HG02943 (cell line): ENCODE measurements at regions not wholly inside any gene's neighbourhood (a gene's known extent, or its start where the extent isn't known, plus 50 kb on each side); places are given as distances from the start of the nearest gene placed in this dataset.

Experiments
- ATAC-seq: cut with Tn5 transposase; IDR thresholded peaks from one replicate; pipeline ENCODE4 v1.9.1; 2021; ENCODE audit warnings: mild to moderate bottlenecking, low read depth, moderate library complexity; ENCODE audit not compliant: unreplicated experiment

DNA sequence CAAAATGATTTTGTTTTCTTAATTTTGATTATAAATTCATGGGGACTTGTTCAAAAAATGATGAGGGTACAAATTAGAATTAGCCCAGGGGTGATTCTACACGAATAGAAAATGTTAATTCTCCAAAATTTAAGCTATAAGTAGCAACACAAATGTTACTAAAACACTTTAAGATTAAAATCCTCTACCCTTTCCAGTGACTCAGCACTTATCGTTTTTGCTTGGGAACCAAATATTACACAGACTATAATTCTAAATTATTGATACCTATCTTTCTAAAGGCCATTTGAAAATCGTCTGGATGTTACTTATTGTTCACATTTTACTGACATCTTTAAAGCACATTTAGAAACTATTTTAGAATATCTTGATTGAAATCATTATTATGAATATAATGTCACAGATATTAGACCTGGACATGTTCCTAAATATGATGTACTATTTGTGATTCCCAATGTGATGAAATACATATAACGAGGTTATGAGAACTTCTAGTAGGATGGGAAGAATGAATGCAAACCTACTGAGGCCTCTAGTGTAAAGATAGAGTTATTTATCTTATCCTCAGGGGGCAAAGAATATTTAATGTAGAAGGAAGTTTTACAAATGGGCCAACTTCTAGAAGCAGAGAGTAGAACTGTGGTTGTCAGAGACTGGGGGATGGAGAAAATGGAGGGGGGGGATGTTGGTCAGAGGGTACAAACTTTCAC is 132.0 kb upstream of the TP63 start:
- ATAC-seq = no peak

DNA sequence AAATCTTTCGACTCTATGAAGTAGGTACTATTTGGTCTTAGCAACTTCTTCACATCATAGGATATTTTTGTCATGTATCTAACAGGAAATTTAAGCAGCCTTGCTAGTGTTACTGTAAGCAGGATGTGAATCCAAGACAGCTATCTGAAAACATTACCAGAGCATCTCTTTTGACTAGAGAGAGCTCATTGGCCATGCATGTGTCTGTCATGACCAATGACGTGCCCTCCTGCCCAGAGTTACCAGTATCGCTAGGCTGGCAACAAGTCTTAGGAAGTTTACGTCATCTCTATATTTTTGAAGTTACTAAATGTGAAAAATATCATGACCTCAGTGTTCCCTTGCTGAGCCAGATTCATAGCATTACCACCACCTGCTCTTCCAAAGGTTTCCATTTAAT is 130.9 kb upstream of the TP63 start:
- ATAC-seq = no peak

DNA sequence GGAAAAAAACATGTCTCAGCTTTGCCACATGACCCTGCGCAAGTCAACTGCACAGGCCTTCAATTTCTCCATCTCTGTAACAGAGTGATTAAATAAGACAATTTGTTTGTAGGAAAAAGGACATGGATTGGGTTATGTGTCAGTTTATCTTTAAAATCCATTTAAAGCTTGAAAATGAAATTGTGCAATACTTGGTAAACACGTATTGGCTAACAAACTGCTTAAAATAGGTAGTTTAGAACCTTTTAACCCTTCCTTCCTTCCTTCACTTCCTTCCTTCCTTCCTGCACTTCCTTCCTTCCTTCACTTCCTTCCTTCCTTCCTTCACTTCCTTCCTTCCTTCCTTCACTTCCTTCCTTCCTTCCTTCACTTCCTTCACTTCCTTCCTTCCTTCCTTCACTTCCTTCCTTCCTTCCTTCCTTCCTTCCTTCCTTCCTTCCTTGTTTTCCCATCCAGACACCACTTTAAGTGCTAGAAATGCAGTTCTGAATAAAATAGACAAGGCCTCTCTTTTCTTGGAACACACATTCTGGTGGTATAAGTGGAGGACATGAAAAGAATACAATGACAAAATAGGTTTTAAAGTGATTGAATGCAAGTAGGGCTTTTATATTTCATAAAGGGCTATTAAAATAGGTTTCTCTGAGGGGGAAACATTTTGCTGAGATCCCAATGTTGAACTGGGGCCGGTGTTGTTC is 130.2 kb upstream of the TP63 start:
- ATAC-seq = no peak

DNA sequence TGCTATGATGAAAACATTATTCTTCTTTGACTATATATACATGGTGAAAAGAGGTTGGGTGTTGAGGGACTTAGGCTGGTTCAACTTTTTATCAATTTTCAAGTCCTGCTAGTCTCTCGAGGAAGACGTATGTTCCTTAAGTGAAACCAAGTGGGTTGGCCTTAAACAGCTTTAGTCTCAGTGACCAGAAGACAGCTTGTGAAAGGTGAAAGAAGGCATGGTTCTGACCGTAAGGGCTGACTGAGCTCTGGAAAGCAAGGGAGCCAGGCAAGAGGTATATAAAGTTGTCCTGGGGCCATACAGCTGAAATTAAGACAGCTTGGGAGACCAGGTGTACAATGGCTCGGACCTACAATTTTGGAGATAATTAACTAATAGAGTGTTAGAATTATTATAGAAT is 128.9 kb upstream of the TP63 start:
- no peak for ATAC-seq

DNA sequence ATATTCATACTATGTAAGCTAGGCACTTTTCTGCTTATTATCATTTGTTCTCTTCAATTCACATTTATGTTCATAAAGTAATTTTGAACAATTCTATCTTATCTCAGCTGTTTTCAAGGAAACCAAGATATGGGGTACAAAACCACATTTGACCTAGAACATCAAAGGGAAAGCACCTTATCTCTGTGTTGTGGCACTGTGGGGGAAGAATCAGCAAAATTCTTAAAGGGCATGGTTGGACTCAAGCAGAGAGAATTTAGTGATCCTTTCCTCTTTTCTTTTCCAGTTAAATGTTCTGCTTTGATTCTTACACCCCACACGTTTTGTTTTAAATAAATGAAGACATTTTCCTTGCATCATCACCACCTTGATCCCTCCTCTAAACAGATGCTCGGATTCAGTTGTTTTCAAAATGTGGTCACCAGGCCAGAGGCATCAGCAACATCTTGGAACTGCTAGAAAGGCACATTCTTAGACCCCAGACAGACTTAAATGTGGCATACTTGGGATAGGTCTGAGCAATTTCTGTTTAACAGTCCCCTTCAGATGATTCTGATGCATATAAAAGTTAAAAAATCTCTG is 128.4 kb upstream of the TP63 start:
- ATAC-seq = no peak

DNA sequence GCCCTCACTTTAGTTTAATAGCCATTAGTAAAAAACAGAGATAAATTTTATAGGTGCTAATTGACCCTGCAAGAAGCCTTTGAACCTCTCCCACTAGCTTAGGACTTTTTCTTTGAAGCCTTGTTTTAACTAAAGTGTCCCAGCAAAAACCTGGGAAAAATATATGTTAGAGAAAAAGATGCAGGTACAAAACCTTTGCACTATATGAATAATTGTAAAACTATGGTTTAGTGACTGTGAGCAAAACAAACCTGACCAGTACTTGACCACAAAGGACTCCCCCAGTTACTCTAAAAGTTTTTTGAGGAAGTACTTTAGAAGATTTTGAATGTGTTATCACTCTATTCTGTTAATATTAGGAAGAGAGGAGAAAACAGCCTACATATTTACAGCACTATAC is 123.3 kb upstream of the TP63 start:
- ATAC-seq = no peak

GRCh38 chr3:189508784-189509501 is 122.2 kb upstream of the TP63 start:
- ATAC-seq = no peak

DNA sequence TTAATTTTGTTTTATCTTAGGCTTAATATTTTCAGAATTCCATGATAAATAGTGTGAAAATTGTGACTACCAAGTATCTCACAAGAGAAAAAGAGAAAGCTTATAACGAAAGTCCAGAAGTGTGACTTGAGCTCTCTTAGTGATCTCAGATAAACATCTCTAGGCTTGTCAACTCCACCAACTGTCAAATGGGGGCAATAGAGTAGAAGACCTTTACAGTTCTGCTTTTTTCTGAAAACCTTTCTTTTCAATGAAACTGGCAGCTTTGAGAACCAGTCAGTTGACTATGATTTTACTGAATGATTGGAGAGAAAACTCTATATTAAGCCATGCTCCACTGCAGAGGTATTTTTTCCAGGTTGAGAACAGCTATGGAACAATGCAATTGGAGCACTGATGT is 119.2 kb upstream of the TP63 start:
- peak; percentile 77 for ATAC-seq

GRCh38 chr3:189512821-189513220 is 118.4 kb upstream of the TP63 start:
- ATAC-seq = no peak

- no peak for ATAC-seq
These were observed 117.7 kb upstream of the TP63 start for GRCh38 chr3:189513281-189514117.

DNA sequence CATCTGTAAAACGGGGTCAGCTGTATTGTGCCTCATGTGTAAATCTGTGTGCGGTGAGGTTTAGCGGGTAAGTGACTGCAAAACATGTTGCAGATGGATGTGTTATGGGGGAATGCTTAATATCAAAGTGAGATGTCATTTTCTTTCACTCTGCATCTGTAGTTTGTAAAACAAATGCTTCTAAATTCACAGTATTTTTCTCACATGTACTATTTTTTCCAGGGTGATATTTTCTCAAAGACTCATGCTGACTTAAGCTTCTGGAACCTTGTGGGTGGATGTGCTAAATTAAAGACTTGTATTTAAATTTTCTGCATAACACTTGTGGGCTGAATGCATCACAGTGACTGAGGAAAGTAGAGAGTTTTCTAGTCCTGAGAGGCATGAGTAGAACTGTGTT is 115.2 kb upstream of the TP63 start:
- ATAC-seq = no peak

- ATAC-seq = no peak
These were observed 113.2 kb upstream of the TP63 start for GRCh38 chr3:189517981-189518380.

GRCh38 chr3:189519458-189519857 is 111.7 kb upstream of the TP63 start:
- no peak for ATAC-seq

GRCh38 chr3:189529468-189529867 is 101.7 kb upstream of the TP63 start:
- no peak for ATAC-seq

GRCh38 chr3:189529889-189530471 is 101.2 kb upstream of the TP63 start:
- no peak for ATAC-seq

DNA sequence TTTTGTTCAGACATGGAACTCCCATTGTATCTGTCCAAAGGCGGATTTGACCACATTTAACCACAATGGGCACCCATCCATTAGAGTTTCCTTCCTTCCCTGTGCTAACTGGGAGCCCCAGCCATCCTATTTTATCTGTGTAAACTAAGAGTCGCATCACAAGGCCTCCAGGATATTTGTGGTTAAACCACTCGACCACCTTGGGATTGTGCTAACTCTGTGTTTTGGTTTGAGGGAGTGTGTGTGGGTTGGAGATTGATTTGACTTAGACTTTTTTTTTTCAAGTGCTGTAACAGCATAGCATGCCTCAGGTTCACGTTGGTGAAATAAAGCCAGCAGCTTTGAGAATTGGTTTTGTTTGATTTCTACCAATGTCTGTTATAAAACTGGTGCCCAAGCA is 100.4 kb upstream of the TP63 start:
- ATAC-seq = no peak

DNA sequence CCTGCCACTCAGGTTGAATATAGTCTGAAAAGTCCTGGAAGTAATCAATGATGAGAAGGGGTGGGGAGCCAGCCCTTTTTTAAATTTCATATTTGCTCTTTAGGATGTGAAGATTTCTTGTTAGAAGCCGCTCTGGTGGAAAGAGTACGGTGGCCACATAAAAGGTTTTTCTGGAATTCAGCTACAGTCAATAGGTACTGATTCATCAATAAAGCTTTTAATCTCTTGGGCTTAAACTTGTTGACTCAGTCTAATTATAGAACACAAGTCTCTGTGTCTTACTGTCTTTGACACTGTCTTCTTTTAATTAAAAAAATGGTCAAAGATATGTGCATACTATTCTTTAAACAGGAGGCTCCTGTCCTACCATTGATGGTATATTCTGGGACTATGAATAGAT is 99.9 kb upstream of the TP63 start:
- no peak for ATAC-seq

GRCh38 chr3:189534531-189534930 is 96.7 kb upstream of the TP63 start:
- ATAC-seq = no peak

DNA sequence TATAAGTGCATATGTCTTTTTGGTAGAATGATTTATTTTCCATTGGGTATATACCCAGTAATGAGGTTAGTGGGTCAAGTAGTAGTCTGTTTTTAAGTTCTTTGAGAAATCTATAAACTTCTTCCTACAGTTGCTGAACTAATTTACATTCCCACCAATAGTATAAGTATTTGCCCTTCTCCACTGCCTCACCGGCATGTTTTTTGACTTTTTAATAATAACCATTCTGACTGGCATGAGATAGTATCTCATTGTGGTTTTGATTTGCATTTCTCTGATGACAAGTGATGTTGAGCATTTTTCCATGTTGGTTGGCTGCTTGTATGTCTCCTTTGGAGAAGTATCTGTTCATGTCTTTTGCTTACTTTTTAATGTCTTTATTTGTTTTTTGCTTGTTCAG is 94.1 kb upstream of the TP63 start:
- ATAC-seq = no peak

DNA sequence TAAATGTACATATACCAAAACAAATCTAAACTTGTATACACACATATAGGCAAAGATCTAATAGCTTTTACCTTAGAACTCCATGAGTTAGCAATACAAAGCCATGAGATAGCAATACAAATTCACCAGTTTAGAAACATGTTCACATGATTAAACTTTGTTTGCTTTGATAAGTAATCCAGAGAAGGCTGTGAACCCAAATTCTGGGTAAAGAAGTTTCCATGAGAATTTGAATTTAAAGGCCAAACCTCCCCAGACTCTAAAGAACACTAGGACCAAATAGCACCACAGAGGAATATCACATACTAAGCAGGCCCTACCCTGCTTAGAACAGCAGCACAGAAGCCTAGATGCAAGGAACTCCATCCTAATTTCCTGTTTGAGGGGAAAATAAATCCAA is 83.7 kb upstream of the TP63 start:
- no peak for ATAC-seq
